T-cell (primary cell): ENCODE measurements at regions not wholly inside any gene's neighbourhood (a gene's known extent, or its start where the extent isn't known, plus 50 kb on each side); places are given as distances from the start of the nearest gene placed in this dataset.

Experiments used
- ATAC-seq, 4 experiments: fragments of 200-7000 bp in 3 of 4; fragments of 150-1000 bp in 1 of 4; cut with Tn5 transposase; replicated peaks in 1 of 4; 1 replicate in 3 of 4; 2 replicates in 1 of 4; pipeline ENCODE4 v1.10.0; 2021; ENCODE audit warnings: moderate library complexity in 3 of 4, mild to moderate bottlenecking in 2 of 4, moderate number of reproducible peaks in 1 of 4
- CTCF ChIA-PET, 2 donors: fragments of 300-600 bp; sonication (Branson Sonifier 250); formaldehyde crosslinking; loops; one replicate each; lab custom pipeline; 2022; ENCODE audit warnings: antibody characterized with exemption in 2 of 2; lab: Charles Lee
- POLR2A ChIA-PET, 2 donors: fragments of 300-600 bp; sonication (Branson Sonifier 250); formaldehyde crosslinking; loops; one replicate each; lab custom pipeline; 2022; ENCODE audit warnings: antibody characterized with exemption in 2 of 2; lab: Charles Lee
- DNase-seq, 35 experiments: peaks; one replicate each; pipeline versions ENCODE4 v3.0.0 to v3.0.0-alpha.2; 2013 to 2023
- H3K27ac ChIP-seq: one replicate; pipeline ENCODE4 v1.5.1; 2013; ENCODE audit warnings: low read length
- H3K27me3 ChIP-seq, 2 experiments: replicated peaks in 1 of 2; 1 replicate in 1 of 2; 2 replicates in 1 of 2; pipeline versions ENCODE4 v1.6.1 to v1.7.0; 2013; ENCODE audit warnings: low read length in 1 of 2, mixed read lengths in 1 of 2; ENCODE audit not compliant: control insufficient read depth in 2 of 2, insufficient read depth in 2 of 2; ENCODE audit errors: extremely low read depth in 1 of 2
- H3K36me3 ChIP-seq, 2 donors: 1 replicate in 1 of 2; 2 replicates in 1 of 2; pipeline versions ENCODE4 v1.6.1 to v1.7.0; 2013; ENCODE audit warnings: low read length in 1 of 2; ENCODE audit not compliant: control insufficient read depth in 2 of 2, insufficient read depth in 1 of 2; ENCODE audit errors: extremely low read depth in 1 of 2
- H3K4me1 ChIP-seq, 2 experiments: 1 replicate in 1 of 2; 2 replicates in 1 of 2; pipeline versions ENCODE4 v1.6.1 to v1.7.0; 2013; ENCODE audit warnings: low read length in 2 of 2, mixed read lengths in 1 of 2; ENCODE audit not compliant: insufficient read depth in 2 of 2, control insufficient read depth in 1 of 2; ENCODE audit errors: extremely low read depth in 1 of 2
- H3K4me3 ChIP-seq, 2 donors: 1 replicate in 1 of 2; 2 replicates in 1 of 2; pipeline versions ENCODE4 v1.5.1 to v1.7.0; 2013; ENCODE audit warnings: mild to moderate bottlenecking in 2 of 2, low read length in 1 of 2, moderate library complexity in 1 of 2; ENCODE audit not compliant: control insufficient read depth in 1 of 2; ENCODE audit errors: extremely low read depth in 1 of 2
- H3K9me3 ChIP-seq: 2 replicates; pipeline ENCODE4 v1.7.0; 2013
- H3K27ac Mint-ChIP-seq, 2 donors: one replicate each; pipeline ENCODE4 v1.8.0; 2020 to 2021; ENCODE audit warnings: mild to moderate bottlenecking in 2 of 2, mixed read lengths in 2 of 2
- H3K27me3 Mint-ChIP-seq, 2 donors: one replicate each; pipeline ENCODE4 v1.8.0; 2021 to 2022; ENCODE audit warnings: mixed read lengths in 2 of 2
- H3K36me3 Mint-ChIP-seq: one replicate; pipeline ENCODE4 v1.8.0; 2021; ENCODE audit warnings: mixed read lengths
- H3K4me1 Mint-ChIP-seq, 3 donors: one replicate each; pipeline ENCODE4 v1.8.0; 2020 to 2022; ENCODE audit warnings: mixed read lengths in 3 of 3, mild to moderate bottlenecking in 1 of 3
- H3K4me3 Mint-ChIP-seq, 3 donors: one replicate each; pipeline ENCODE4 v1.8.0; 2020 to 2022; ENCODE audit warnings: mild to moderate bottlenecking in 3 of 3, mixed read lengths in 3 of 3, moderate library complexity in 3 of 3
- H3K9me3 Mint-ChIP-seq, 3 donors: one replicate each; pipeline ENCODE4 v1.8.0; 2020 to 2022; ENCODE audit warnings: mixed read lengths in 3 of 3
- WGBS: methylation state at CpG from one replicate; pipeline ENCODE4 v1.1.5; 2013; ENCODE audit warnings: missing lambda C conversion rate; ENCODE audit not compliant: insufficient coverage; 5-methylcytosine and 5-hydroxymethylcytosine counted together

DNA sequence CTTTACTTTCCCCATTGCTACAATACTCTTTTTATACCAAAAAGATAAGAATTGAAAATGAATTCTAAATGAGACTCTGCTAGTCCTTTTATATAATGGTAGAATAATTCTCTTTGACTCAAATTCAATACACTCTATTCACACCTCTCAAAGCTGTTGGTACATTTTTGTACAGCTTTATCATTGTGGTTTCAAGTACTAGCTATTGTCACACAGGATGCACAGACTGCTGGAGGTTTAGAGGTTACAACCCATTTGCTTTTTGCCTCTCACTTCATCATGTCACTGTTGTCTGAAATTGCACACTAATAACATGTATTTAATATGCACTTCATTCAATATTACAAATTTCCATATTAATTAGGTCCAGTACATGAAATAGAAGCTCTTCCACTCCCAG lies 442.2 kb upstream of the ARID1B start:
- Mint-ChIP-seq H3K9me3 (peaks cover 17 to 24% (median 23%) of the 10 kb centered on the region in 3 donors), H3K36me3 (peaks cover 21% of the 10 kb centered on the region), H3K27ac (no peak overlapping the region), H3K27me3 (peaks cover 0 to under 1% of the 10 kb centered on the region in 2 donors), H3K4me1 (peaks cover 0 to 2% (median 0%) of the 10 kb centered on the region in 3 donors), H3K4me3 (no peak overlapping the region)
- H3K4me3 ChIP-seq = no peak overlapping the region
- POLR2A ChIA-PET = interaction anchor here in 1 of 2 donors (0.5 kb wide), 1 partner anchor 675 kb away, joined by 12 read pairs; no protein-coding TSS in a partner anchor
- ATAC-seq (no peak), DNase-seq (no peak)
- CTCF ChIA-PET = interaction anchor here (0.5 to 0.7 kb wide), 2 partner anchors 75 to 478 kb away, joined by 3 read pairs; no protein-coding TSS in a partner anchor
- no peak overlapping the region for H3K27ac ChIP-seq
- H3K27me3 ChIP-seq = no peaks in the 10 kb centered on the region
- H3K4me1 ChIP-seq = no peaks in the 10 kb centered on the region
- peaks cover 2% of the 10 kb centered on the region for H3K9me3 ChIP-seq
- no peaks in the 10 kb centered on the region for H3K36me3 ChIP-seq

DNA sequence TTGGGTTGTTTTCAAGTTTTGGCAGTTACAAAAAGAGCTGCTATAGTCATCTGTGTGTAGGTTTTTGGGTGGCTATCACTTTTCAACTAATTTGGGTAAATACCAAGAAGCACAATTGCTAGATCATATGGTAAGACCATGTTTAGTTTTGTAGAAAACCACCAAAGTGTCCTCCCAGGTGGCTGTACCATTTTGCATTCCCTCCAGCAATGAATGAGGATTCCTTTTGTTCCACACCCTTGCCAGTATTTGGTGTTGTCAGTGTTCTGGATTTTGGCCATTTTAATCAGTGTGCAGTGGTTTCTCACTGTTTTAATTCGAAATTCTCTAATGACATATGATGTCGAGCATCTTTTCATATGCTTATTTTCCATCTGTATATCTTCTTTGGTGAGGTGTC lies 457.5 kb upstream of the ARID1B start:
- Mint-ChIP-seq H3K9me3 (peaks cover 0 to 8% (median 0%) of the 10 kb centered on the region in 3 donors), H3K4me1 (no peaks in the 10 kb centered on the region), H3K4me3 (no peak overlapping the region), H3K27ac (no peak overlapping the region), H3K36me3 (no peaks in the 10 kb centered on the region), H3K27me3 (no peaks in the 10 kb centered on the region)
- ChIA-PET CTCF (no interaction called here), POLR2A (no interaction called here)
- Histone ChIP-seq H3K36me3 (no peaks in the 10 kb centered on the region), H3K9me3 (no peaks in the 10 kb centered on the region), H3K4me3 (no peak overlapping the region), H3K27ac (no peak overlapping the region), H3K4me1 (no peaks in the 10 kb centered on the region), H3K27me3 (no peaks in the 10 kb centered on the region)
- ATAC-seq (no peak), DNase-seq (no peak)
- no CpG with 5 or more reads among the region's 2 CpGs for WGBS

DNA sequence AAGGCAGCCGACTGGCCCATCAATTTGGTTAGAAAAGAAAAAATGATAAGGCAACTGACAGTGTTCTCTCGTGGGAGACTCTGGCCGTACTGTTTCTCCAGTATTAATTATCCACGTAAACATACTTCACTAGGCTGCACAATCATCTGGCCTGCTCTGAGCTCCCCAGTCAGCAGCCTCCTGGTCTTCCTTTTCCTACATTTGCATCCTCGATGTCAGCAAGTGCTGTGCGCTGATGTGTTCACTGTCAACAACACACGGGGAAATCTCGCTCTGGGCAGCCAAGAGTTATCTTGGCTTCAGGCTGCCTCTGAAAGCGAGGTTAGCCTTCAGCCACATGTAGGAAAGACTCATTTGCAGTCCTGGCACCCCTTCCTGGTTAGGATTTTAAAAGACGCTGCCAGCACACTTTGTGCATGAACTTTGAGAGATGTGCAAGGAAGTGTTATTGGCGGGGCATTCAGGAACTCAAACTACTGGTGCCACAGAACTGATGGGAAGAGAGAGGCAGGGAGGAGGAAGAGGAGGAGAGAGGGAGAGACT lies 460.5 kb upstream of the ARID1B start:
- no peak for ATAC-seq
- no peaks in the 10 kb centered on the region for H3K9me3 Mint-ChIP-seq
- no peak overlapping the region for H3K4me3 Mint-ChIP-seq
- ChIA-PET POLR2A (no interaction called here), CTCF (no interaction called here)
- Histone ChIP-seq H3K4me3 (no peak overlapping the region), H3K36me3 (no peaks in the 10 kb centered on the region), H3K27ac (no peak overlapping the region), H3K4me1 (no peaks in the 10 kb centered on the region), H3K27me3 (no peaks in the 10 kb centered on the region), H3K9me3 (no peaks in the 10 kb centered on the region)
- DNase-seq = no peak
- 84% methylated on average over 10 of the region's 11 CpGs for WGBS
- no peaks in the 10 kb centered on the region for H3K36me3 Mint-ChIP-seq
- H3K27ac Mint-ChIP-seq = no peak overlapping the region
- H3K4me1 Mint-ChIP-seq = no peaks in the 10 kb centered on the region
- H3K27me3 Mint-ChIP-seq = no peaks in the 10 kb centered on the region

DNA sequence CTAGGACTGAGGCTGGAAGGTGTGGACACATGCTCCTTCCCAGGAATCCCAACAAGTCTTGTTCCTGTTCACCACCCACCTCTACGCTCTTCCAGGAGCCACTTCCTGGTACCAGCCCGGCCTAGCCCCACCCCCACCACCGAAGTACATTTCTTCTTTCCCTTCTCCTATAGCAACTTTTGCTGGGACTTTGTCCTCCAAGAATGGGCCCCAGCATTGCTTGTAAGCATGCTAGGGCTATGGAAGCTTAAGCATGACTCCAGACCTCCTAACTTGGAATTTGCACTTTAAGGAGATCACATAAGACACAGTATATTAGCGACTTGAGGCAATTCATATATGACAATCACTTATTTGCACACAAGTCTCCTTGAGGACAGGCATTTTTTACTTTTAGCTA lies 462.0 kb upstream of the ARID1B start:
- ChIA-PET CTCF (interaction anchor here in 1 of 2 donors (0.6 kb wide), 1 partner anchor 53 kb away, joined by 3 read pairs; no protein-coding TSS in a partner anchor), POLR2A (no interaction called here)
- no peak overlapping the region for H3K4me3 Mint-ChIP-seq
- no peaks in the 10 kb centered on the region for H3K9me3 Mint-ChIP-seq
- no peaks in the 10 kb centered on the region for H3K9me3 ChIP-seq
- DNase-seq (no peak), ATAC-seq (no peak)
- H3K4me1 Mint-ChIP-seq = no peaks in the 10 kb centered on the region
- no peak overlapping the region for H3K4me3 ChIP-seq
- H3K4me1 ChIP-seq = no peaks in the 10 kb centered on the region
- H3K27ac Mint-ChIP-seq = no peak overlapping the region
- no peaks in the 10 kb centered on the region for H3K27me3 ChIP-seq
- WGBS = 86% methylated on average over 3 of the region's 4 CpGs
- no peaks in the 10 kb centered on the region for H3K36me3 Mint-ChIP-seq
- no peaks in the 10 kb centered on the region for H3K36me3 ChIP-seq
- no peak overlapping the region for H3K27ac ChIP-seq
- no peaks in the 10 kb centered on the region for H3K27me3 Mint-ChIP-seq

DNA sequence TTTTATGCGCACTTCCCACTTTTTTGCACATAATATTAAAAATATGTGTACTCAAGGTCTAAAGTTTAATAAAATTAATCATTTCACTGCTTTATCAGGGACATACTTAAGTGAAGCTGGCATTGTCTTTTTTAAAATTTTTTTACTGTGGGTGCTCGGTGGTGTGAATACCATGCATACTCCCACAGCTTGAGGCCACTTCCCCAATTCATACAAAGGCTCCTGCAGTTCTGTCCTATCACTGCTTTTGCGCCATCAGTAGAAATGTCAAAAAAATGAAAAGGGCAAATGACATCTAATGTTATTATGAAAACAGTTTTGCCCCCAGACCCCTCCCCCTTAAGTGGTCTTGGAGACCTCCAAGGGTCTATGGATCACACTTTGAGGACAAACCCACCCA lies 464.1 kb upstream of the ARID1B start:
- Mint-ChIP-seq H3K36me3 (no peaks in the 10 kb centered on the region), H3K4me1 (no peaks in the 10 kb centered on the region), H3K4me3 (no peak overlapping the region), H3K27ac (no peak overlapping the region), H3K27me3 (no peaks in the 10 kb centered on the region), H3K9me3 (no peaks in the 10 kb centered on the region)
- H3K4me1 ChIP-seq = no peaks in the 10 kb centered on the region
- no peaks in the 10 kb centered on the region for H3K27me3 ChIP-seq
- H3K36me3 ChIP-seq = no peaks in the 10 kb centered on the region
- no CpG with 5 or more reads among the region's 3 CpGs for WGBS
- ATAC-seq = no peak
- no peak overlapping the region for H3K27ac ChIP-seq
- H3K4me3 ChIP-seq = no peak overlapping the region
- CTCF ChIA-PET = no interaction called here
- no peak for DNase-seq
- POLR2A ChIA-PET = interaction anchor here in 1 of 2 donors (0.6 kb wide), 1 partner anchor 34 kb away, joined by 14 read pairs; no protein-coding TSS in a partner anchor
- H3K9me3 ChIP-seq = no peaks in the 10 kb centered on the region

DNA sequence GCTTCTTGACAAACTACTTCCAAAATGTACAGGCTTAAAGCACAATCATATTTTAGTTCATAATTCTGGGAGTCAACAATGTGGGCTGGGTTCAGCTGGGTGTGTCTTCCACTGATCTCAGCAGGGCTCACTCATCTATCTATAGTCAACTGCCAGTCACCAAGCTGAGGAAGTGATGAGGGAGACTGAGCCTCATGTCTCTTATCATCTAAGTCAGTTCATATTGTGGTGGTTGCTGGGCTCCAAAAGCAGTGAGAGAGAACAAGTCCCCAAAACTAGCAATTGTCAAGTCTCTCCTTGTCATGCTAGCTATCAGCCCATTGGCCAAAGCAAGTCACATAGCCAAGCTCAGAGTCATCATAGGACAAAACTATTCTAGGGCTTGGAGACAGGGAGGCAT lies 465.9 kb upstream of the ARID1B start:
- no peak for ATAC-seq
- CTCF ChIA-PET = no interaction called here

DNA sequence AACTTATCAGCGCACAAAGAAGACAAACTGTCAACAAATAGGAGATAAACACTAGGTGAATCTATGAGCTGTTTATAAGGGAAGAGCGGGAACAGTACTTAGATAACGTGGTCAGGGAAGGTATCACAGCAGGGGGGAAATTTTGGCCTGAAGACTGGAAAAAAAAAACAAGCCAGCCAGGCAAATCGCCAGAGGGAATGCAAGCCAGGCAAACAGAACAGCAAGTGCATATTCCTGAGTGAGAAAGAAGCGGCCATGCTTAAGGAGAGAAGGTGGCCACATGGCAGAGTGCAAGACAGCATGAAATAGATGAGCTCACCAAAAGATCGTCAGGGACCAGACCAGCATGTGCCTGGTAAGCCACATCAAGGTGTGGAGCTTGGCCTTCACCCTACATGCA lies 466.5 kb upstream of the ARID1B start:
- Histone ChIP-seq H3K4me1 (no peaks in the 10 kb centered on the region), H3K4me3 (no peak overlapping the region), H3K27me3 (no peaks in the 10 kb centered on the region), H3K36me3 (no peaks in the 10 kb centered on the region), H3K27ac (no peak overlapping the region), H3K9me3 (no peaks in the 10 kb centered on the region)
- no peaks in the 10 kb centered on the region for H3K4me1 Mint-ChIP-seq
- DNase-seq (no peak), ATAC-seq (no peak)
- no peak overlapping the region for H3K4me3 Mint-ChIP-seq
- H3K9me3 Mint-ChIP-seq = no peaks in the 10 kb centered on the region
- WGBS = 68% methylated on average over 6 of the region's 6 CpGs
- ChIA-PET POLR2A (no interaction called here), CTCF (no interaction called here)
- no peak overlapping the region for H3K27ac Mint-ChIP-seq
- H3K36me3 Mint-ChIP-seq = no peaks in the 10 kb centered on the region
- H3K27me3 Mint-ChIP-seq = no peaks in the 10 kb centered on the region

More for the DNA sequence above, 465.9 kb upstream of the ARID1B start:
- Mint-ChIP-seq H3K4me1 (no peaks in the 10 kb centered on the region), H3K9me3 (no peaks in the 10 kb centered on the region), H3K36me3 (no peaks in the 10 kb centered on the region), H3K27me3 (no peaks in the 10 kb centered on the region), H3K4me3 (no peak overlapping the region), H3K27ac (no peak overlapping the region)
- no peak overlapping the region for H3K4me3 ChIP-seq
- no peak overlapping the region for H3K27ac ChIP-seq
- no peaks in the 10 kb centered on the region for H3K9me3 ChIP-seq
- POLR2A ChIA-PET = no interaction called here
- DNase-seq = no peak
- no peaks in the 10 kb centered on the region for H3K4me1 ChIP-seq
- no peaks in the 10 kb centered on the region for H3K36me3 ChIP-seq
- H3K27me3 ChIP-seq = no peaks in the 10 kb centered on the region
